DOHH2 (cell line): ENCODE measurements at regions not wholly inside any gene's neighbourhood (a gene's known extent, or its start where the extent isn't known, plus 50 kb on each side); places are given as distances from the start of the nearest gene placed in this dataset.

Experiments used
- EZH2phosphoT487 ChIP-seq: fragments of 200-600 bp; sonication (generic); IDR thresholded peaks from 2 replicates; pipeline ENCODE4 v1.6.1; 2017; ENCODE audit warnings: borderline replicate concordance, mild to moderate bottlenecking, antibody characterized with exemption, low read length, moderate library complexity, mixed read lengths
- TF ChIP-seq, protein P1 (sequence below): fragments of 200-600 bp; sonication (generic); IDR thresholded peaks from one replicate; pipeline ENCODE4 v1.5.1; 2014; ENCODE audit warnings: antibody characterized with exemption, mild to moderate bottlenecking, low read depth, low read length; ENCODE audit not compliant: poor library complexity, severe bottlenecking

DNA sequence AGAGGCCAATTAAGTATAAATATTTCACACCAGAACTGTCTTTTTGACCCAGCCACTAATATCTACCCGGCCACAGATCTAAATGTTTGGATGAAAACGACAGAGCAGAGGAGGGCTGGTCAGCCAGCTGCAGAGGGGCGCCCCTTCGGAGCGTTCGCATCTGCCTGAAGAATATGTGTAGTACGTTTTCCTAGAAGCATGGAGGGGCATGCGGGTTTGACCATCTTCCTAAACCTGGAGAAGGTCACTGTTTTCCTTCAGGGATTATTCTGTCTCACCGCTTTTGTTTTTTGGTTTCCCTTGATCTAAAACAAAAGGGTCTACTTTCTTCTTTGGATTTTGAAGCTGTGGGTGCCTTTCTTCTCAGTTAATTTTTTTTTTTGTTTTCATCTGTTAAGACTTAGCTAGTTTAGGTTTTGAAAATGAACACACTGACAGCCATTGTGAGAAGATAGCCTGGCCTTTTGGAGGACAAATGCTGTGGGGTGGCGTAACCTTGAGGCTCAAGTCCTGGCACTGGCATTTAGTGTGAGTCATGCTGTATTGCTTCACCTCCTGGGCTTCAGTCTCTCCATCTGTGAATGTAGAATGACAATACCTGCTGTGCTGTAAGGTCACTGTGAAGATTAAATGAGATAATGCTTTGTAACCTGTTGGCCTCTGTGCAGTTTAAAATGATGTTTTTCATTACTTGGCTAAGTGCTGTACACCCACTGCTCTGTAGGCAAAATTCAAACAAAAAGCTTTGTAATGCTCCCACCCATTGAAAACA, 74.1 kb upstream of the IRF2BP2 start:
- TF ChIP-seq, protein P1, sequence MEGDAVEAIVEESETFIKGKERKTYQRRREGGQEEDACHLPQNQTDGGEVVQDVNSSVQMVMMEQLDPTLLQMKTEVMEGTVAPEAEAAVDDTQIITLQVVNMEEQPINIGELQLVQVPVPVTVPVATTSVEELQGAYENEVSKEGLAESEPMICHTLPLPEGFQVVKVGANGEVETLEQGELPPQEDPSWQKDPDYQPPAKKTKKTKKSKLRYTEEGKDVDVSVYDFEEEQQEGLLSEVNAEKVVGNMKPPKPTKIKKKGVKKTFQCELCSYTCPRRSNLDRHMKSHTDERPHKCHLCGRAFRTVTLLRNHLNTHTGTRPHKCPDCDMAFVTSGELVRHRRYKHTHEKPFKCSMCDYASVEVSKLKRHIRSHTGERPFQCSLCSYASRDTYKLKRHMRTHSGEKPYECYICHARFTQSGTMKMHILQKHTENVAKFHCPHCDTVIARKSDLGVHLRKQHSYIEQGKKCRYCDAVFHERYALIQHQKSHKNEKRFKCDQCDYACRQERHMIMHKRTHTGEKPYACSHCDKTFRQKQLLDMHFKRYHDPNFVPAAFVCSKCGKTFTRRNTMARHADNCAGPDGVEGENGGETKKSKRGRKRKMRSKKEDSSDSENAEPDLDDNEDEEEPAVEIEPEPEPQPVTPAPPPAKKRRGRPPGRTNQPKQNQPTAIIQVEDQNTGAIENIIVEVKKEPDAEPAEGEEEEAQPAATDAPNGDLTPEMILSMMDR: no peak
- no peak for TF ChIP-seq EZH2phosphoT487
